Natural killer cell (primary cell): ENCODE measurements at regions not wholly inside any gene's neighbourhood (a gene's known extent, or its start where the extent isn't known, plus 50 kb on each side); places are given as distances from the start of the nearest gene placed in this dataset.

ENCODE experiments used
- ATAC-seq, 3 donors: fragments of 150-1000 bp in 2 of 3; fragments of 200-7000 bp in 1 of 3; cut with Tn5 transposase; 1 replicate in 1 of 3; 2 replicates in 2 of 3; pipeline ENCODE4 v1.10.0; 2021; ENCODE audit warnings: mild to moderate bottlenecking in 2 of 3, moderate library complexity in 2 of 3
- DNase-seq, 2 donors: peaks; one replicate each; pipeline versions ENCODE4 v3.0.0 to v3.0.0-alpha.2; 2013 to 2021; ENCODE audit warnings: mixed read lengths in 1 of 2
- H3K27ac ChIP-seq: one replicate; pipeline ENCODE4 v1.5.1; 2013; ENCODE audit warnings: mild to moderate bottlenecking, low read length
- H3K27me3 ChIP-seq: one replicate; pipeline ENCODE4 v1.6.1; 2013; ENCODE audit warnings: low read length; ENCODE audit not compliant: control insufficient read depth, insufficient read depth
- H3K36me3 ChIP-seq: one replicate; pipeline ENCODE4 v1.6.1; 2013; ENCODE audit warnings: low read length; ENCODE audit not compliant: control insufficient read depth, insufficient read depth
- H3K4me1 ChIP-seq: one replicate; pipeline ENCODE4 v1.6.1; 2013; ENCODE audit warnings: low read length; ENCODE audit not compliant: control insufficient read depth, insufficient read depth
- H3K4me3 ChIP-seq: one replicate; pipeline ENCODE4 v1.5.1; 2013; ENCODE audit warnings: low read length
- H3K9me3 ChIP-seq: one replicate; pipeline ENCODE4 v1.6.1; 2013; ENCODE audit warnings: low read length; ENCODE audit not compliant: control insufficient read depth, insufficient read depth
- H3K27ac Mint-ChIP-seq, 2 donors: one replicate each; pipeline ENCODE4 v1.8.0; 2022; ENCODE audit warnings: mild to moderate bottlenecking in 2 of 2, mixed read lengths in 2 of 2, moderate library complexity in 1 of 2
- H3K27me3 Mint-ChIP-seq, 2 donors: one replicate each; pipeline ENCODE4 v1.8.0; 2022; ENCODE audit warnings: low read depth in 2 of 2, mixed read lengths in 2 of 2
- H3K36me3 Mint-ChIP-seq: one replicate; pipeline ENCODE4 v1.8.0; 2022; ENCODE audit warnings: mixed read lengths
- H3K4me1 Mint-ChIP-seq, 2 donors: one replicate each; pipeline ENCODE4 v1.8.0; 2022; ENCODE audit warnings: mixed read lengths in 2 of 2
- H3K4me3 Mint-ChIP-seq: one replicate; pipeline ENCODE4 v1.8.0; 2022; ENCODE audit warnings: mild to moderate bottlenecking, moderate library complexity, mixed read lengths
- H3K9me3 Mint-ChIP-seq, 2 donors: one replicate each; pipeline ENCODE4 v1.8.0; 2022; ENCODE audit warnings: mixed read lengths in 2 of 2
- WGBS: methylation state at CpG from one replicate; pipeline ENCODE4 v1.1.7; 2013; ENCODE audit warnings: missing lambda C conversion rate; ENCODE audit not compliant: insufficient coverage; 5-methylcytosine and 5-hydroxymethylcytosine counted together
- intact Hi-C: fragments of 100-400 bp; cut with micrococcal nuclease; formaldehyde crosslinking; loops from one replicate; pipeline ENCODE4 v1.14.2; 2022
- TF ChIP-seq, protein P1 (sequence below): fragments of 200-600 bp; IDR thresholded peaks from one replicate; pipeline ENCODE4 v1.8.0; 2022; ENCODE audit warnings: antibody characterized with exemption

DNA sequence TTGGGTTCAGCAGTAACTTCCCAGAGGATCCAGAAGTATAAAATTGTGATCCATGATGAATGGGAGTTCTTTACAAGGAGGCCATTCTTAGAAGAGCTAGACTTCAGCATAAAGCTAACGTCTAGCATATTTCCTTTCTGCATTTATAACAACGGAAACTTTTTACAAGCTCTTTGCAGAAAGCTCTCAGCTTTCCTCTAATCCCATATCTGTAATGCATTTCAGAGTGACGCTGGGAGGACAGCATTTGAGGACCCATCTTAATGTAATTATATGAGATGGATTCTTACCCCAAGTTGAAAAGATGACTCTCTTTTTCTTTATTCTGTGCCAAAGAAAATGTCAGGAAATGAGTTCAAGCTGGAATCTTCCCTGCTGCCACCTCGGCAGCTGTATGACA is 132.0 kb upstream of the CACHD1 start:
- no peak overlapping the region for H3K27ac ChIP-seq

GRCh38 chr1:64340361-64340760 is 129.6 kb upstream of the CACHD1 start:
- H3K36me3 ChIP-seq = no peaks in the 10 kb centered on the region
- WGBS = 85% methylated on average over 2 of the region's 2 CpGs
- no peaks in the 10 kb centered on the region for H3K4me1 Mint-ChIP-seq
- peaks cover 4 to 5% of the 10 kb centered on the region in 2 donors for H3K27me3 Mint-ChIP-seq
- no peaks in the 10 kb centered on the region for H3K36me3 Mint-ChIP-seq
- intact Hi-C loops = no loop called here
- ATAC-seq (no peak), DNase-seq (no peak)
- H3K9me3 Mint-ChIP-seq = peaks cover 0 to 2% of the 10 kb centered on the region in 2 donors
- H3K27ac Mint-ChIP-seq = no peak overlapping the region
- no peaks in the 10 kb centered on the region for H3K4me1 ChIP-seq
- no peak overlapping the region for H3K27ac ChIP-seq
- H3K27me3 ChIP-seq = no peaks in the 10 kb centered on the region
- H3K4me3 Mint-ChIP-seq = no peak overlapping the region
- no peak overlapping the region for H3K4me3 ChIP-seq
- TF ChIP-seq, protein P1, sequence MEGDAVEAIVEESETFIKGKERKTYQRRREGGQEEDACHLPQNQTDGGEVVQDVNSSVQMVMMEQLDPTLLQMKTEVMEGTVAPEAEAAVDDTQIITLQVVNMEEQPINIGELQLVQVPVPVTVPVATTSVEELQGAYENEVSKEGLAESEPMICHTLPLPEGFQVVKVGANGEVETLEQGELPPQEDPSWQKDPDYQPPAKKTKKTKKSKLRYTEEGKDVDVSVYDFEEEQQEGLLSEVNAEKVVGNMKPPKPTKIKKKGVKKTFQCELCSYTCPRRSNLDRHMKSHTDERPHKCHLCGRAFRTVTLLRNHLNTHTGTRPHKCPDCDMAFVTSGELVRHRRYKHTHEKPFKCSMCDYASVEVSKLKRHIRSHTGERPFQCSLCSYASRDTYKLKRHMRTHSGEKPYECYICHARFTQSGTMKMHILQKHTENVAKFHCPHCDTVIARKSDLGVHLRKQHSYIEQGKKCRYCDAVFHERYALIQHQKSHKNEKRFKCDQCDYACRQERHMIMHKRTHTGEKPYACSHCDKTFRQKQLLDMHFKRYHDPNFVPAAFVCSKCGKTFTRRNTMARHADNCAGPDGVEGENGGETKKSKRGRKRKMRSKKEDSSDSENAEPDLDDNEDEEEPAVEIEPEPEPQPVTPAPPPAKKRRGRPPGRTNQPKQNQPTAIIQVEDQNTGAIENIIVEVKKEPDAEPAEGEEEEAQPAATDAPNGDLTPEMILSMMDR = no peak
- no peaks in the 10 kb centered on the region for H3K9me3 ChIP-seq

More for the DNA sequence above, 132.0 kb upstream of the CACHD1 start:
- Mint-ChIP-seq H3K36me3 (no peaks in the 10 kb centered on the region), H3K4me3 (no peak overlapping the region), H3K9me3 (peaks cover 0 to 2% of the 10 kb centered on the region in 2 donors), H3K27ac (no peak overlapping the region), H3K4me1 (no peaks in the 10 kb centered on the region), H3K27me3 (peaks cover 5 to 12% of the 10 kb centered on the region in 2 donors)
- Histone ChIP-seq H3K4me1 (no peaks in the 10 kb centered on the region), H3K27me3 (no peaks in the 10 kb centered on the region), H3K9me3 (no peaks in the 10 kb centered on the region), H3K4me3 (no peak overlapping the region), H3K36me3 (no peaks in the 10 kb centered on the region)
- intact Hi-C loops = no loop called here
- TF ChIP-seq, protein P1 = no peak
- WGBS = 80% methylated on average over 3 of the region's 4 CpGs
- DNase-seq (no peak), ATAC-seq (no peak)

DNA sequence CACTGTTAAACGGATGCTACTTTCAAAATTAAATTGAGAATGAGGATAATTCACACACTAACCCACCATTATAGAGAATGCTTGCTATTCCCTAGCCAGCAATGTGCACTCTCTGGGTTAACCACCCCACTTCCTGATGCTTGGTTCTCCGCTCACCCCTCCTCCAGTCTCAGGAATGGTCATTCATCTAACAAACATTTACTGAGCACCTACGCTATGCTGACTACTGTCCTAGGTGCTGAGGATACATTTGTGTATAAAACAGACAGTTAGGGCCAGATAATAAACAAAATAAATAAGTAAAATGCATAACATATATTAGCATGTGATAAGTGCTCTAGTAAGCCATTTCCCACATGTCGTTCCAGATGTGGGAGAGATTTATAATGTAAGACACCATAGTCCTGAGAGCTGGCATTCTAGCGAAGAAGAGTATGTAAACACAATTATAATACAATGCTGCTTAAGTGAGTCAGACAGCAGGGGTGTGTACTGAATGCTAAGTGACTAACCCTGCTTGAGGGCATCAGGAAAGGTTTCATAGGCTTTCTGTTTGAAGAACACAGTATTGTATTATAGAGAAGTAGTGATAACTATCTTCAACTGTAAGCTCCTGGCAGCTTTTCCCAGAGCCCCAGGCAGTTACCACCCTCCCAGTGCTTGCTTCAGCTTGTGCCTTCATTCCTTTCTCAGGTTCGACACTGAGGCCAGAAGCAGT is 126.7 kb upstream of the CACHD1 start:
- no peaks in the 10 kb centered on the region for H3K36me3 Mint-ChIP-seq
- H3K9me3 Mint-ChIP-seq = peaks cover 0 to 2% of the 10 kb centered on the region in 2 donors
- 91% methylated on average over 4 of the region's 6 CpGs for WGBS
- no peak overlapping the region for H3K27ac Mint-ChIP-seq
- Histone ChIP-seq H3K4me3 (no peak overlapping the region), H3K36me3 (no peaks in the 10 kb centered on the region), H3K27me3 (no peaks in the 10 kb centered on the region), H3K4me1 (no peaks in the 10 kb centered on the region), H3K9me3 (no peaks in the 10 kb centered on the region), H3K27ac (no peak overlapping the region)
- H3K4me3 Mint-ChIP-seq = no peak overlapping the region
- no peaks in the 10 kb centered on the region for H3K4me1 Mint-ChIP-seq
- TF ChIP-seq, protein P1 = no peak
- DNase-seq (no peak), ATAC-seq (no peak)
- intact Hi-C loops = no loop called here
- H3K27me3 Mint-ChIP-seq = peaks cover 3 to 5% of the 10 kb centered on the region in 2 donors

DNA sequence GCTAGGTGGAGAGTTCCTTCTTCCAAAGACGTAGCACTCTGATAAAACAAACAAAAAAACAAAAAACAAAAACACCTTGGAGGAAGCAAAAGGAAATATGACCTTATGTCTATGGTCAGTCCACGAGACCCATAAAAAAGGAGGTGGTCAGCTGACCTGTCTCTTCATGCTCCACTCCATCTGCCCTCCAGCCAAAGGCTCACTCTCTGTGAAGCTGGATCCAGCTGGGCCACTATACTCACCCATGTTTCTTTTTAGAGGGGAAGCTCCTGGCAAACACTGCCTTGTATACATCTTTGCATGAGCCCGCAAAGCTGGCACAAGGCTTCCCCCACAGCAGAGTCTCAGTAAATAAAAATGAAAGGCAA is 126.1 kb upstream of the CACHD1 start:
- Histone ChIP-seq H3K27ac (no peak overlapping the region), H3K27me3 (no peaks in the 10 kb centered on the region), H3K9me3 (no peaks in the 10 kb centered on the region), H3K36me3 (no peaks in the 10 kb centered on the region), H3K4me3 (no peak overlapping the region), H3K4me1 (no peaks in the 10 kb centered on the region)
- TF ChIP-seq, protein P1 = no peak
- no peak for ATAC-seq
- Mint-ChIP-seq H3K36me3 (no peaks in the 10 kb centered on the region), H3K4me1 (no peaks in the 10 kb centered on the region), H3K4me3 (no peak overlapping the region), H3K27me3 (peaks cover 3 to 5% of the 10 kb centered on the region in 2 donors), H3K9me3 (peaks cover 0 to 2% of the 10 kb centered on the region in 2 donors), H3K27ac (no peak overlapping the region)
- WGBS = 73% methylated on average over 2 of the region's 3 CpGs
- no peak for DNase-seq
- intact Hi-C loops = no loop called here
